ENCODE measurements at regions not wholly inside any gene's neighbourhood (a gene's known extent, or its start where the extent isn't known, plus 50 kb on each side); places are given as distances from the start of the nearest gene placed in this dataset.

GRCh38 chr9:652914-653313 is 188.6 kb upstream of the DMRT1 start:
- no peak for TF ChIP-seq REST (IDR thresholded peaks at IDR 0.05)
- no peak for TF ChIP-seq CTCF (IDR thresholded peaks at IDR 0.05; ENCODE audit: low read depth, low read length, missing input control)
